KMS-11 (cell line): ENCODE measurements at regions not wholly inside any gene's neighbourhood (a gene's known extent, or its start where the extent isn't known, plus 50 kb on each side); places are given as distances from the start of the nearest gene placed in this dataset.

Experiments
- H2AFZ ChIP-seq: fragments of 200-600 bp; sonication (generic); 2 replicates; pipeline ENCODE4 v1.6.1; 2016; ENCODE audit warnings: antibody characterized with exemption, mixed run types, low read depth
- H3K27ac ChIP-seq: fragments of 200-600 bp; sonication (generic); 2 replicates; pipeline ENCODE4 v1.6.1; 2016; ENCODE audit warnings: mild to moderate bottlenecking, mixed run types
- H3K27me3 ChIP-seq: fragments of 200-600 bp; sonication (generic); 2 replicates; pipeline ENCODE4 v1.6.1; 2017; ENCODE audit warnings: mild to moderate bottlenecking, low read depth, mixed run types, moderate library complexity; ENCODE audit not compliant: insufficient read depth
- H3K36me3 ChIP-seq: fragments of 200-600 bp; sonication (generic); 2 replicates; pipeline ENCODE4 v1.6.1; 2017; ENCODE audit warnings: mild to moderate bottlenecking, mixed run types; ENCODE audit not compliant: insufficient read depth
- H3K4me1 ChIP-seq: fragments of 200-600 bp; sonication (generic); 2 replicates; pipeline ENCODE4 v1.6.1; 2016; ENCODE audit warnings: mild to moderate bottlenecking, low read depth, mixed run types; ENCODE audit not compliant: poor library complexity, severe bottlenecking
- H3K4me2 ChIP-seq: fragments of 200-600 bp; sonication (generic); 2 replicates; pipeline ENCODE4 v1.7.0; 2016; ENCODE audit warnings: mild to moderate bottlenecking, mixed run types
- H3K4me3 ChIP-seq: fragments of 200-600 bp; sonication (generic); IDR thresholded peaks from 2 replicates; pipeline ENCODE4 v1.6.1; 2017; ENCODE audit warnings: low read depth, low read length, mixed read lengths; ENCODE audit not compliant: insufficient read depth
- H3K79me2 ChIP-seq: fragments of 200-600 bp; sonication (generic); 2 replicates; pipeline ENCODE4 v1.6.1; 2016; ENCODE audit warnings: low read depth, mixed run types; ENCODE audit not compliant: insufficient read depth
- H3K9ac ChIP-seq: fragments of 200-600 bp; sonication (generic); 2 replicates; pipeline ENCODE4 v1.6.1; 2016; ENCODE audit warnings: mild to moderate bottlenecking, mixed run types
- H4K20me1 ChIP-seq: fragments of 200-600 bp; sonication (generic); 2 replicates; pipeline ENCODE4 v1.6.1; 2016; ENCODE audit warnings: mild to moderate bottlenecking, mixed run types; ENCODE audit not compliant: insufficient read depth
- TF ChIP-seq, protein P1 (sequence below): fragments of 200-600 bp; sonication (generic); conservative IDR thresholded peaks from 2 replicates; pipeline ENCODE4 v1.6.1; 2017; ENCODE audit warnings: low read depth, mild to moderate bottlenecking, antibody characterized with exemption, low read length, moderate library complexity, mixed read lengths

DNA sequence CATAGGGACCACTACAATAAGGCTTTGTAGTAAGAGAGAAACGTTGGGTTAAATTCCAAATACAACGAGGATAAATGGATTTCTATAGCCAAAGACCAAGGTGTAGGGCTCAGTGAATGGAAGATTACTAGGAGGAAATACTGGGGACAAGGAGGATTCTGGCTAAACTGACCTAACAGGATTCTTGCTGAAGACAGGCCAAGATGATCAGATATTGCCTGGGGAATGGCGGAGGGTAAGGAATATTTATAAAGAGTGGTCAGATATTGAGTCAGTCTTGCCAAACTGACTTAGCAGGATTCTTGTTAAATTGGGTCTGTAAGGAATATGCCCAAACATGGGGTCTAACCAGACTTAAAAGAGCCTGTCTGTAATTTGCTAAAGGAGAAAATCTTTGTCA lies 463.8 kb downstream of the EDEM1 start:
- no peak overlapping the region for H3K4me3 ChIP-seq
- no peaks in the 10 kb centered on the region for H3K79me2 ChIP-seq
- H2AFZ ChIP-seq: no peak overlapping the region
- no peak overlapping the region for H3K9ac ChIP-seq
- H3K27ac ChIP-seq: no peak overlapping the region
- no peaks in the 10 kb centered on the region for H3K36me3 ChIP-seq
- no peak overlapping the region for H3K4me2 ChIP-seq
- TF ChIP-seq, protein P1, sequence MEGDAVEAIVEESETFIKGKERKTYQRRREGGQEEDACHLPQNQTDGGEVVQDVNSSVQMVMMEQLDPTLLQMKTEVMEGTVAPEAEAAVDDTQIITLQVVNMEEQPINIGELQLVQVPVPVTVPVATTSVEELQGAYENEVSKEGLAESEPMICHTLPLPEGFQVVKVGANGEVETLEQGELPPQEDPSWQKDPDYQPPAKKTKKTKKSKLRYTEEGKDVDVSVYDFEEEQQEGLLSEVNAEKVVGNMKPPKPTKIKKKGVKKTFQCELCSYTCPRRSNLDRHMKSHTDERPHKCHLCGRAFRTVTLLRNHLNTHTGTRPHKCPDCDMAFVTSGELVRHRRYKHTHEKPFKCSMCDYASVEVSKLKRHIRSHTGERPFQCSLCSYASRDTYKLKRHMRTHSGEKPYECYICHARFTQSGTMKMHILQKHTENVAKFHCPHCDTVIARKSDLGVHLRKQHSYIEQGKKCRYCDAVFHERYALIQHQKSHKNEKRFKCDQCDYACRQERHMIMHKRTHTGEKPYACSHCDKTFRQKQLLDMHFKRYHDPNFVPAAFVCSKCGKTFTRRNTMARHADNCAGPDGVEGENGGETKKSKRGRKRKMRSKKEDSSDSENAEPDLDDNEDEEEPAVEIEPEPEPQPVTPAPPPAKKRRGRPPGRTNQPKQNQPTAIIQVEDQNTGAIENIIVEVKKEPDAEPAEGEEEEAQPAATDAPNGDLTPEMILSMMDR: no peak
- H3K27me3 ChIP-seq: no peaks in the 10 kb centered on the region
- H3K4me1 ChIP-seq: no peaks in the 10 kb centered on the region
- H4K20me1 ChIP-seq: no peaks in the 10 kb centered on the region

DNA sequence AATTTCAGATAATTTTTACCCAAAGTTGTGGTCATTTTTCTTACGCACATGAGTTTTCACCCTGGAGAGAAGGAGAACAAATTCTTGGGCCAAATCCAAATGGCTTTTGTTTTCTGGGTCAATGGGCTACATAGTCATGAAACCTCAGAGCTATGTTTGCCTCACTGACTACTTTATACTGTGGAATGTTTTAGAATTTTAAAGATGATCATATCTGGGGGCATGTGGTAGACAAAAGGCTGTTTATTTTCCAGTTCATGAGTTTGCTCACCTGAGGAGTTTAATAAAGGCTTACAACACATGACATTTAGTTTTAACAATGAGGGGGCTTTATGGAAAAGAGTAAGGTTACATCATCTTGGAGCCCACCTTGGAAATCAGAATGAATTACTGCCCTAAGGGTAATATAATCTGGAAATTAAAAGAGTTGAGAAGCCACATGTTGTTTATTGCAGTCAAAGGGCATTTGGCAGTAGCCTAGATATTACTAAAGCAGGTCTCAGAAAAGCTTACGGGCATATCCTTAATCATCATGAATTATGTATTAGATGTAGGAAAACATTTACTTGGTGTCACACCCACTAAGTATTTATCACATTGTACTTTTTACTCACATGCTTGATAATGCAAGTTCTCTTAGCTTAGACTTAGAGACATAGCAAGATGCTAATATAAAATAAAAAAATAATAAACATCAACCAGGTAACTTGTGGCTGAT lies 466.1 kb downstream of the EDEM1 start:
- no peak overlapping the region for H3K4me3 ChIP-seq

DNA sequence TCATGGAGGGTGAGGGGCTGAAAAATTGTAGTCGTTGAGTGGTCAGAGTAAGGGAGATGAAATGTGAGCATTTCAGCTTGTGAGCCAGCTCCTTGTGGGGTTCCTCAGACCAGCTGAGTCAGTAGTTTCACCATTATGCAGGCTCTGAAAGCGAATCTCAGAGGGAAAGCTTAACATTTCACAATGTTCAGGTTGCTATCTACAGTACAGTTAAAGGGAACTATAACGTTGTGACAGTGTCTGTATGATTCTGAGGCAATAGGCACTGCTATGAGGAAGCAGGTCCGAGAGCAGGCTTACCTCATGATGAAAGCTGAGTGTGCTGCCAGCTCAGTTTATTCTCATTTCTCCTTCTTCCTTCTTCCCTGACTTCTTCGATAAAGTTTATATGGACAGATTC lies 469.6 kb downstream of the EDEM1 start:
- TF ChIP-seq, protein P1: no peak
- H3K27me3 ChIP-seq: no peaks in the 10 kb centered on the region
- H3K9ac ChIP-seq: no peak overlapping the region
- no peaks in the 10 kb centered on the region for H3K36me3 ChIP-seq
- no peak overlapping the region for H3K4me3 ChIP-seq
- no peaks in the 10 kb centered on the region for H3K79me2 ChIP-seq
- peaks cover 6% of the 10 kb centered on the region for H3K4me1 ChIP-seq
- H3K27ac ChIP-seq: no peak overlapping the region
- H4K20me1 ChIP-seq: no peaks in the 10 kb centered on the region
- H3K4me2 ChIP-seq: no peak overlapping the region
- no peak overlapping the region; the same call in 1 of the 2 replicates for H2AFZ ChIP-seq

More for the DNA sequence above, 466.1 kb downstream of the EDEM1 start:
- Histone ChIP-seq H3K27me3 (no peaks in the 10 kb centered on the region), H3K4me2 (no peak overlapping the region), H2AFZ (no peak overlapping the region), H3K27ac (no peak overlapping the region), H3K36me3 (no peaks in the 10 kb centered on the region), H4K20me1 (no peaks in the 10 kb centered on the region), H3K4me1 (peaks cover 6% of the 10 kb centered on the region), H3K79me2 (no peaks in the 10 kb centered on the region), H3K9ac (no peak overlapping the region)
- TF ChIP-seq, protein P1: no peak

DNA sequence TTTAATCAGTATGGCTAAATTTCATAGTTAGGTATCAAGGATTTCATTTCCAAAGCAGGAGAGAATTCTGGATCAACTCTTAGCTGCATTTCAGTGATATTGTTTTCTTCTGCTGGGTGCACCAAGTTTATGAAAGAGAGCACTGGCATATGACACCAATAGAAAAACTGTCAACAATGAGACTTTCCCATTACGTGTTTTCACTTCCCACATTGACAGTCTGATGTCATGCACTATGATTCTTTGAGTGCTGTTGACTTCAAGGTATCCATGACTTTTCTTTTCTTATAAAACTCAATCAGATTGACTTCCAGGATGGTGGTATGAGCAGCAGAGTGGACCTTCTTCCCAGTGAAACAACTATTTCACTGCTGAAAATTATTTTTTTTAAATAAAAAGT lies 476.1 kb downstream of the EDEM1 start:
- Histone ChIP-seq H3K79me2 (no peaks in the 10 kb centered on the region), H2AFZ (no peak overlapping the region), H3K27ac (no peak overlapping the region), H3K4me1 (no peaks in the 10 kb centered on the region), H3K36me3 (no peaks in the 10 kb centered on the region), H3K4me2 (no peak overlapping the region), H3K9ac (no peak overlapping the region), H4K20me1 (no peaks in the 10 kb centered on the region), H3K27me3 (no peaks in the 10 kb centered on the region), H3K4me3 (no peak overlapping the region)
- TF ChIP-seq, protein P1: no peak
